Kidney epithelial cell (primary cell): ENCODE measurements at regions not wholly inside any gene's neighbourhood (a gene's known extent, or its start where the extent isn't known, plus 50 kb on each side); places are given as distances from the start of the nearest gene placed in this dataset.

Source experiments
- DNase-seq: peaks from one replicate; pipeline ENCODE4 v3.0.0-alpha.2; 2010; ENCODE audit warnings: low read depth
- H3K27me3 ChIP-seq: 2 replicates; pipeline ENCODE4 v1.6.0; 2011; ENCODE audit warnings: low read length; ENCODE audit not compliant: control insufficient read depth, insufficient read depth
- H3K36me3 ChIP-seq: 2 replicates; pipeline ENCODE4 v1.5.1; 2011; ENCODE audit warnings: low read length; ENCODE audit not compliant: control insufficient read depth, insufficient read depth
- H3K4me3 ChIP-seq: 2 replicates; pipeline ENCODE4 v1.5.1; 2011; ENCODE audit warnings: low read depth, mild to moderate bottlenecking, control low read depth, low read length
- CTCF ChIP-seq: IDR thresholded peaks from 2 replicates; pipeline ENCODE4 v1.5.1; 2011; ENCODE audit warnings: mild to moderate bottlenecking, moderate library complexity, low read length, control low read depth, inconsistent platforms; ENCODE audit not compliant: insufficient read depth, poor library complexity, severe bottlenecking

DNA sequence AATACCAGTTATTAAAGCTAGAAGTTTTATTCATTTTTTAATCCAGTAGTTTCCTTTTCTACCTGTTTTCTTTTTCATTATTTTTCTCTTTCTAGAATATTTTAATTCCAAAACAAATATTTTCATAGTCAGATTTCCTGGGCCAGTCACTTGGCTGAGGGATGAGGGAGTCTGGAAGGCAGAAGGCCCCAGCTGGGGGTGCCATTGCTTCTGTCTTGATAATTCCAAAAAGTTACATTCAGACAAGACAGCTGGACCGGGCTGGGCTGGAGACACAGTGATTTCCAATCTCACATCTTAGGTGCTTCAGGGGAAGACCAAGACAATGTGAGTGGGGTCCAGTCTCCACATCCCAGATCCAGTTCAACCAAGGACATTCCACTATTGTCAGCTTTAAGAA is 263.5 kb downstream of the TMA16 start:
- Histone ChIP-seq H3K36me3 (no peaks in the 10 kb centered on the region), H3K4me3 (no peak overlapping the region), H3K27me3 (no peaks in the 10 kb centered on the region)
- no peak for DNase-seq
- TF ChIP-seq CTCF, result no peak

DNA sequence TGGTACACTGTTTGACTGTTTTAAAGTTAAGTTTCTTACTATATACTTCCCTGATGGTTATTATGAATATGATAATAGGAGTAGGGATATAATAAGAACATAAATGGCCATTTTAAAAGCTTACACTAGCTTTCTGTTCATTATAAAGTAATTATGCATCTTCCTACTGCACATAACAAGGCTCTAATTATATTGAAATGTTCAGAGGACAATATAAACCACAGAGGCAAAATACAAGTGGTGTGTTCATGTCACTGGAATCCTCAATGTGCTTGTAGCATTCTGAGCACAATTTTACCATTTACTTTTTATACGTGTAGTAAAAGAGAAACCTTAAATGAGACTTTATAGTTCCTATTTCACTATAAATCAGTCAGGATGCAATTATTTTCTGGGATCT is 268.3 kb downstream of the TMA16 start:
- Histone ChIP-seq H3K27me3 (no peaks in the 10 kb centered on the region), H3K4me3 (no peak overlapping the region), H3K36me3 (no peaks in the 10 kb centered on the region)
- DNase-seq, result no peak
- no peak for TF ChIP-seq CTCF

GRCh38 chr4:163764569-163764968 is 270.1 kb downstream of the TMA16 start:
- TF ChIP-seq CTCF, result no peak
- H3K4me3 ChIP-seq, result no peak overlapping the region
- no peak for DNase-seq
- H3K36me3 ChIP-seq, result no peaks in the 10 kb centered on the region
- H3K27me3 ChIP-seq, result no peaks in the 10 kb centered on the region

GRCh38 chr4:163768014-163768413 is 273.5 kb downstream of the TMA16 start:
- no peak for TF ChIP-seq CTCF
- Histone ChIP-seq H3K4me3 (no peak overlapping the region), H3K27me3 (no peaks in the 10 kb centered on the region), H3K36me3 (no peaks in the 10 kb centered on the region)
- no peak for DNase-seq

GRCh38 chr4:163772238-163772637 is 277.7 kb downstream of the TMA16 start:
- no peak for TF ChIP-seq CTCF
- Histone ChIP-seq H3K4me3 (no peak overlapping the region), H3K27me3 (no peaks in the 10 kb centered on the region), H3K36me3 (no peaks in the 10 kb centered on the region)
- DNase-seq, result no peak

- H3K4me3 ChIP-seq, result no peak overlapping the region
- H3K36me3 ChIP-seq, result no peaks in the 10 kb centered on the region
- no peak for DNase-seq
- TF ChIP-seq CTCF, result no peak
- no peaks in the 10 kb centered on the region for H3K27me3 ChIP-seq
These were observed 279.4 kb downstream of the TMA16 start for GRCh38 chr4:163773940-163774339.
